RKO (cell line): ENCODE measurements at regions not wholly inside any gene's neighbourhood (a gene's known extent, or its start where the extent isn't known, plus 50 kb on each side); places are given as distances from the start of the nearest gene placed in this dataset.

ENCODE experiments used
- DNase-seq: peaks from one replicate; pipeline ENCODE4 v3.0.0-alpha.2; 2016; ENCODE audit warnings: low spot score

GRCh38 chr1:68551459-68551858 is 54.6 kb upstream of the DEPDC1 start:
- DNase-seq, result no peak

- peak; percentile 11 for DNase-seq
These were observed 61.6 kb upstream of the DEPDC1 start for GRCh38 chr1:68558321-68559026.

GRCh38 chr1:68565923-68566322 is 69.0 kb upstream of the DEPDC1 start:
- no peak for DNase-seq

GRCh38 chr1:68570871-68571270 is 74.0 kb upstream of the DEPDC1 start:
- no peak for DNase-seq

DNA sequence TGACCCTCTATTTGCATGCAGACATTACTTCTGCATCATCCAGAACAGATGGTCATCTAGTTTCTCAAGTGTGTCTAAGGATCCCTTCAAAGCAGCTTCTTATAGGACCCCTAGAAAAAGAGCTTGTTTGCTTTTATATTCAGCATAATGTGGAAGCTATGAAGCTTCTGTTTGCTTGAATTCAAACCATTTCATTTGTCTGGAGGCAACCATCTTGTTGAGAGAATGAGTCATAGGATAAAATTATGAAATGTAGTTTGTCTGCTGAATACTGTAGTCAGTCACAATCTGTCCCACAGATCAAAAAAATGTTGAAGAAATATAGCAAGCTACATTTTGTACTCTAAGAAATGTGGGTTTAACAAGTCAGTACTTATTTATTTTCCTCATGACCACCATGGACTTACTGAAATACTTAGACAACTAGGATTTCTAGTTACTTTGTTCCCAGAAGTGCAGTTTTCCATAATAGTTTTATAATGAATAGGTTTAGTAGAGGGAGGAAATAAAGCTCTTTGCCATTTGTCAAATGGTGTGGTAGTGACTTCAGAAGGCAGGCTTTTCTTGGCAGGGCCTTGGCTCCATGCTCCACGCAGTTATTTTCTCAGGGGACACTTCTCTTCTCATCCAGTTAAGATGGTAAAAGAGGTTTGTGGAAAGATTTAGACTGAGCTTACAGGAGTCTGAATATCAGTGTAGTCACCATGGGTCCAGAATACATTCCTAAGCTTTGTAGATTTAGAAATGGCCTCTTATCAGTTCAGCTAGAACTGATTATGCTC is 74.8 kb upstream of the DEPDC1 start:
- DNase-seq, result no peak

DNA sequence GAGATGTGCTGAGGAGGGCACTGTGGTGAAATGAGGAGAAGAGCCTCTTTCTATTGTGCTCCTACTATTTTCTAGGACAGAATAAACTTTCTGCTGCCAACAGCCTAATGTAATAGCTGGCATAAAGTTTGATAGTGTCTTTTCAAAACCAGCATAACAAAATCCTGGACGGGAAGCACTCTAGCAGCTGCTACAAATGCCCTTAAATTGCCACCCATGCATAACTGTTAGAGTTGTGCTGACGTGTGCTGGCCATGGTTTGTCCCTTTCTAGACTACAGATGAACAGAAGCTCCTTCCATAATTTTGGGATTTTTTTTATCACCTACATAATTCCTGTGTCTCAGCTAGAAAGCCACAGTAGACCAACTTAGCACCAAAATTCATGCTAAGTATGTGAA is 88.5 kb upstream of the DEPDC1 start:
- DNase-seq, result no peak

DNA sequence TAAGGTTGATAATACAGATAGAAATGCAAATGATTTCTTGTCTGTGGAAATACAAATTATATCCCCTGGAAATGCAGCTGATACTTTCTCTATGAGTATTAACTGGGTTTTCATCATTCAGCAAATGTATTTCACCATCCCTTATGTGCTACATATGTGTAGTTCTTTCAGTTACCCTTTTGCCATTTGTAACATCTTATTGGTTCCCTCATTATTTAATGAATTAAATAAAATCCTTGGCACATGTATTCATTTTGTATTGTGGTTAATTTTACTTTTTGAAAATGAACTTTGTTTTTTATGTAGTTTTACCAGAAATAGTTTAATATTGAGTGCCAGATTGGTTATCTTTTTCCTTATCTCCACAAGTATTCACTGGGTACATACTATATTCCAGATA is 89.9 kb upstream of the DEPDC1 start:
- DNase-seq, result no peak

GRCh38 chr1:68588304-68588703 is 91.4 kb upstream of the DEPDC1 start:
- no peak for DNase-seq

- DNase-seq, result peak; percentile 8
These were observed 93.6 kb upstream of the DEPDC1 start for GRCh38 chr1:68590473-68590872.

GRCh38 chr1:68594851-68595250 is 98.0 kb upstream of the DEPDC1 start:
- DNase-seq, result no peak

DNA sequence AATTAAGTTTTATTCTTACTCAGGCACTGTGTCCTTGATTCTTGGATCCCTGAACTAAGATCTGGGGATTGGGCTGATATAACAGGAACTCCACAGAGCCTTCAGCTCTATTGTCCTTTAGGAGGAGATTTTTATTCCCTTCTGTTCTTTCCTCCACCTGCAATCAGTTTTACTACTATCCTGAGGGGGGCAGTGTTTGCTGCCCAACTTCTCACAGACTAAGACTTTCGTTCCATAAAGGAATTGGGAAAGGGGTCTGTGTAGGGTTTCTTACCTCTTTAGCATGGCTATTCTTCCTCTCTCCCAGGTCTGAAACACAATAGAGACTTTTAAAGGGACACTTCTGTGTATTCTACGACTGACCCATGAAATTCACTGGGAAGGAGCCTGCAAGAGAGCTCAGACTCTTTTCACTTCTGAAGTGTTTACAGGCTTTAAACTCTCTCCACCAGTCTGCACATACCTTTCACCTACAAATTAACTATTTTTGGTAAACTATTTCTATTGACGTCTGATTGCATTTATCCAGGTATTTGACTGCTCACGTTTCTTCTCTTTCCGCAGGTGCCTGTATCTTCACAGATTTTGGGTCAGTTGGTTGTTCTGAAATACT is 103.3 kb upstream of the DEPDC1 start:
- peak; percentile 39 for DNase-seq

GRCh38 chr1:68608289-68608688 is 111.4 kb upstream of the DEPDC1 start:
- no peak for DNase-seq

DNA sequence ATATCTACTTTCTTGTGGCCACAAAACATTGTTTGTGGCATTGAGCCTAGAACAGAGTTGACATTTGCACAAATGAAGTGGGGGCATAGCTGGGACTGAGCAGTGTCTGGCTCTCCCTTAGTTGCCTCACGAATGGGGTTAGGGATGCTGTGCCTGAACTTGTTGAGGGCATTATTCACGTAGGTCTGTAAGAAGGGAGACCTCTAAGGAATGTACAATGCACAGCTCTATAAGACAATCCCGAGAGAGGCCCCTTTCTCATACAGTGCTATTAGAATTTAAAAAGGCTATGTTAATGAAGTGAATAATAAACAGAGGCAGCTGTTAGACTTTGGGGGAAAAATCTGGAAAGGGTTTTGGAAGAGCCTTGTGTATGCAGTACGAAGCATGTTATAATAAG is 118.4 kb upstream of the DEPDC1 start:
- DNase-seq, result no peak

DNA sequence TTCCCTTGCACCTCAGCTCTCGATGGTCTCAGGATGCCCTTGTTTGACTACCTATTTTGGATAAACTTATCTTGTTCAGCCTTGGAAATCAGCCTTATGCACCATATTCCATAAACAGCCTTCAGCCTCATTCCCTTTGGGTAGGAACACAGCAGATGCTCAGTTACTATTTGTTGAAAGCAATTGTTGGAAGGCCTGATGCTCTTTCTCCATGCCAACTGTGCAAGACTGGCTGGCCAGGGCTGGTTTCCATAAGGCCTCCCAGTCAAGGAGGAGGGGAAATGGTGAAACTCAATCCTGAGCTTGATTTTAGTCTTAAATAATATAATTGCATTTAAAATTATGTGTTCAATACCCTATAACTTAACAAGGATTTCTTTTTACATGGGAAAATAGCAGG is 121.1 kb upstream of the DEPDC1 start:
- no peak for DNase-seq

- DNase-seq, result no peak
These were observed 123.7 kb upstream of the DEPDC1 start for GRCh38 chr1:68620571-68620970.

DNA sequence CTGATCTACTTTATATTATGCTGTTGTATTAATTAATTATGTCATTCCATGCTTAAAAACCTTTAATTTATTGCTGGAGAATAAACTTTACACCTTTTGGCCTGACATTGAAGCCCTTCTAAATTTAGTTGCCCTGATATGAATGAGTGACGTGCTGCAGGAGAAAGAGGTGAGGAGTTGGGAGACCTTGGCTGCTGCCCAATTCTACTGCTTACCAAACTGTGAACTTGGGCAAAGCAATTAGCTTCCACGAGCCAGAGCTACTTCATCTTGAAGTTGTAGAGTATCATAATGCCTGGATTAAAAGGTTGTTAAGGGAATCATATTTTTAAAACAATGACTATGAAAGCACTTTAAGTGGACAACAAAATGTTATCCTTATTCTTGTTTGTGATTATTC is 126.8 kb upstream of the DEPDC1 start:
- DNase-seq, result no peak

DNA sequence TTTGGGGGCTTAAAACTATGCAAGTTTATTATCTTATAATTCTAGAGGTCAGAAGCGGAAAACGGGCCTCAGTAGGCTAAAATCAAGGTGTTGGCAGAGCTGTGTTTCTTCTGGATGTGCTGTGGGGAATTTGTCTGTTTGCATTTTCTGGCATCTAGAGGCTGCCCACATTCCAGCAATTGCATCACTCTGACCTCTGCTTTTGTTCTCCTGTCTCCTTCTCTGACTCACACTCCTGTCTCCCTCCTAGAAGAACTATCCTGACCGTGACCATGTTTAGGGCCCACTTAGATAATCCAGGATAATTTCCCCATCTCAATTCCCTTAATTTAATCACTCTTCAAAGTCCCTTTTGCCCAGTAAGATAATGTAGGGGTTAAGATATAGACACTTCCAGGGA is 127.4 kb upstream of the DEPDC1 start:
- no peak for DNase-seq

DNA sequence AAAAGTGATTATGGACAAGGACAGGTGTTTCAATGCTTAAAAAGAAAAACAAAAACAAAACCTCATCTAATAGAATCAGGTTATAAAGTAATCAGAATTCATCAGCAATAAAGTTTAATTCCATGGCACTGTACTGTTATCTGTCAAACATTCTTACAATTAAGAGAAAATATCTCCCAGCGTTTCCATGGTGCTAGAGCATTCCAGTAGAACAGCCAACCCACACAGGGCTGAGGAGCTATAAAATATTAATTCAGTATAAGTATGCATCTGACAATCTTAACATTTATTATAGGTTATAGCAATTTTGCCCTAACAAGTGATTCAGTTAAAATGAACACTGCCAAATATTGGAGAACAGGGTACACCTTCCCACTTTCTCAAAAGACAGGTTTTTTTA is 128.7 kb upstream of the DEPDC1 start:
- DNase-seq, result no peak

GRCh38 chr1:68633141-68633919 is 136.4 kb upstream of the DEPDC1 start:
- no peak for DNase-seq

GRCh38 chr1:68644504-68644903 is 147.6 kb upstream of the DEPDC1 start:
- no peak for DNase-seq

- no peak for DNase-seq
These were observed 154.2 kb upstream of the DEPDC1 start for GRCh38 chr1:68651115-68651514.

- no peak for DNase-seq
These were observed 157.0 kb upstream of the DEPDC1 start for GRCh38 chr1:68653882-68654281.

DNA sequence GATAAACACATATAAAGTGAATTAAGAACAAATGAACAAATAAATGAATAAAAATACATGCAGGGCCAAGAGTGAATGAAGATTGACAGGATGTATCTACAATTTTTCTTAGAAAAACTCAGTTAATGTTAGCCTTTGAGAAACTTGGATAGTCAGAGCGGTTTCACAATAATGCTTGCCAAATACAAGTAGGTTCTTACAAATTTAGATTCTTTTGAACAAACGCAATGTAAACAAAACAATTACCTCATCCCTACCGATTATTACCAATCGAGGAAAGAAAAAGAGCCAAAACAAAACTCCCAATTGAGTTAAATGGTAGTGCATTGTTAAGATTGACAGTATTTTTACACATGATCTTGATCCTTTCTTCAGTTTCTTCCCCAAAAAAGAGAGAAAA is 176.9 kb upstream of the DEPDC1 start:
- DNase-seq, result no peak
